NB4 (cell line): ENCODE measurements at regions not wholly inside any gene's neighbourhood (a gene's known extent, or its start where the extent isn't known, plus 50 kb on each side); places are given as distances from the start of the nearest gene placed in this dataset.

Experiments
- DNase-seq: peaks from one replicate; pipeline ENCODE4 v3.0.0; 2010; ENCODE audit warnings: low read depth
- H3K4me3 ChIP-seq: one replicate; pipeline ENCODE4 v1.5.1; 2011; ENCODE audit warnings: mild to moderate bottlenecking, low read depth, low read length, moderate library complexity
- CTCF ChIP-seq: IDR thresholded peaks from one replicate; pipeline ENCODE4 v1.5.1; 2012; ENCODE audit warnings: low read depth, low read length
- MAX ChIP-seq: IDR thresholded peaks from 2 replicates; pipeline ENCODE4 v1.6.1; 2011; ENCODE audit warnings: low read depth, low read length
- MYC ChIP-seq: IDR thresholded peaks from 2 replicates; pipeline ENCODE4 v1.6.1; 2011; ENCODE audit warnings: low read depth, low read length
- POLR2A ChIP-seq: IDR thresholded peaks from 2 replicates; pipeline ENCODE4 v1.6.1; 2011; ENCODE audit warnings: mild to moderate bottlenecking; ENCODE audit not compliant: insufficient read length; ENCODE audit errors: extremely low read depth

- DNase-seq: no peak
- TF ChIP-seq POLR2A: no peak
- no peak for TF ChIP-seq MYC
- TF ChIP-seq CTCF: no peak
- TF ChIP-seq MAX: no peak
- no peak overlapping the region for H3K4me3 ChIP-seq
Observed at GRCh38 chr15:87570206-87570605, 686.3 kb downstream of the NTRK3 start.

DNA sequence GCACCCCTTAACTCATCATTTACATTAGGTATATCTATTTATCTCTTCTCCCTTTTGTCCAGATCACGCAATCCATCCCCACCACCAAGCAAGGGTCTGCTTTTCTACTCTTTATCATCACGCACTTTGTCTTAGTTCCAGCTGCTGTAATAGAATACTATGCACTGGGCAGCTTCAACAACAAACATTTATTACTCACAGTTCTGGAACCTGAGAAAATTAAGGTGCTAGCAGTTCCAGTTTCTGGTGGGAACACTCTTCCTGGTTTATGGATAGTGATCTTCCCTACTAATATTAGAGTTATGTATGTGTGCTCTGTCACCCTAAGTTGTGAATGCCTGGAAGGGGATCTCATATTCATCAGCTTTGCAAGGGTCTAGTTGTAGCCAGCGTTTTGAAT is 687.0 kb downstream of the NTRK3 start:
- DNase-seq: no peak
- H3K4me3 ChIP-seq: no peak overlapping the region
- TF ChIP-seq MYC (no peak), MAX (no peak)

DNA sequence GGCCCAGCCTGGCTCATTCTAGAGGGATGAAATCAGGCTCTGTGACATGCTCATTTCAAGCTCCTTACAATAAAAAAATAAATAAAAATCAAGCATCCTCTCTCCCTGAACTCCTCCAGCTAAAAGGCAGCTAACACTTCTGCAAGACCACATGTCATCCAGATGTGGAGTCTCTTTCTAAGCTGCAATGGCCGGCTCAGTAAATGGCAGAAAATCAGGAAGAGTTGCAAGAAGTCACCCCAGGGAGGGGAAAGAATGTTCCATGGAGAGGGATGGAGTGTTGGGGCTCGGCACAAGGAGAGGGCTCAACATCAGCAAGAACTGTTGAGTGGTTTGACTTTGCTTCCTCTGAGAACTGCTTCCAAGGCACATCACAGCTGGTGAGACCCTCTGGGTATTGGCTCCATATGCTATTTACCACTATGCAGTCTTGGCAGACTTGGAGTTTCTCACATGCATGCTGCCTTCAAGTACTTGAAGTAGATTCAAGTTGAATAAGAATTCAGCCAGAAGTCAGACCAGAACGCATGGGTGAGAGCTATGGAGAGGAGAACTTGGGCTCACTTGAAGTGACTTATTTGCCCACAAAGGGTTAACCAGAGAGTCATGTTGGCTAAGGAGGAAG is 689.0 kb downstream of the NTRK3 start:
- TF ChIP-seq POLR2A: no peak
- TF ChIP-seq MAX: no peak
- no peak for TF ChIP-seq MYC
- TF ChIP-seq CTCF: no peak
- no peak overlapping the region for H3K4me3 ChIP-seq
- DNase-seq: no peak

GRCh38 chr15:87566236-87566635 is 690.3 kb downstream of the NTRK3 start:
- DNase-seq: no peak
- no peak overlapping the region for H3K4me3 ChIP-seq
- TF ChIP-seq MAX (no peak), CTCF (no peak), MYC (no peak), POLR2A (no peak)

DNA sequence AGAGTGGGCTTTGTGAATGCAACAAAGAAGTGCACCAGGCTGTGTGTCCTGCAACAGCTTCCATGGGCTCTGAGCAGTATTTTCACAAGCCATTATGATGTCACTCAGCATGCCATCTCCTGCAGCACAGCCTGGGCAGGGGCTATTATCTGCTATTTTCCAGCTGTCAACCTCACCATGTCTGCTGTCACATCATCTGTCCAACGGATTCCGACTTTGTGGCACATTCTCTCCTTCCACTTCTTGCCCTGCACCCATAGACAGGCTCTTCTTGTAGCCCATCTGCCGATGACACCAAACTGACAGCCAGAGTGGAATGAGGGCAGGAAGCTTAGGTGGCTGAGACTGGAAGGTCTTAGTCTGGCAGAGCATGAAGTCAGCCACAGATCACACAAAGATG is 691.9 kb downstream of the NTRK3 start:
- DNase-seq: no peak
- H3K4me3 ChIP-seq: no peak overlapping the region
- TF ChIP-seq MYC (no peak), POLR2A (no peak), MAX (no peak), CTCF (no peak)

- TF ChIP-seq MAX (no peak), POLR2A (no peak)
- DNase-seq: no peak
- no peak overlapping the region for H3K4me3 ChIP-seq
Observed at GRCh38 chr15:87563869-87564268, 692.7 kb downstream of the NTRK3 start.

DNA sequence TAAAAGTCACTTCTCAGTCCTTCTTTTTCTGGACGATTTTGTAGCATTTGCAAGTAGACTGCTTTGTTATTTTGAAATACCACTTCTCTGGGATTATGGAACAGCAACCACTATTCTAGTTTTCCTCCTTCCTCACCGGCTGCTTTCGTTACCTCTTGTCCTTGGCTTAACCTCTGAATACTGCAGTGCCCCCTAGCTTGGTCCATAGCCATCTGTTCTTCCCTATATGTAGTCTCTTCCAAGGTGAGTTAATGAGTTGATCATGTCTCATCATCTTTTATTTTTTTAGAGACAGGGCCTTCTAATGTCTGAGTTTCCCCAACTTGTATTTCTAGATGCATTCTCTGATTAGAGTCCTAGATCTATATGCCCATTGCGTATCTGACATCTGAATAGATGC is 694.3 kb downstream of the NTRK3 start:
- DNase-seq: no peak
- no peak for TF ChIP-seq MAX
- no peak for TF ChIP-seq CTCF
- TF ChIP-seq MYC: no peak
- TF ChIP-seq POLR2A: no peak
- no peak overlapping the region for H3K4me3 ChIP-seq
